CD1c-positive myeloid dendritic cell (primary cell): ENCODE measurements at regions not wholly inside any gene's neighbourhood (a gene's known extent, or its start where the extent isn't known, plus 50 kb on each side); places are given as distances from the start of the nearest gene placed in this dataset.

ENCODE experiments used
- DNase-seq: peaks from one replicate; pipeline ENCODE4 v3.0.0-alpha.2; 2016; ENCODE audit errors: extremely low spot score

DNA sequence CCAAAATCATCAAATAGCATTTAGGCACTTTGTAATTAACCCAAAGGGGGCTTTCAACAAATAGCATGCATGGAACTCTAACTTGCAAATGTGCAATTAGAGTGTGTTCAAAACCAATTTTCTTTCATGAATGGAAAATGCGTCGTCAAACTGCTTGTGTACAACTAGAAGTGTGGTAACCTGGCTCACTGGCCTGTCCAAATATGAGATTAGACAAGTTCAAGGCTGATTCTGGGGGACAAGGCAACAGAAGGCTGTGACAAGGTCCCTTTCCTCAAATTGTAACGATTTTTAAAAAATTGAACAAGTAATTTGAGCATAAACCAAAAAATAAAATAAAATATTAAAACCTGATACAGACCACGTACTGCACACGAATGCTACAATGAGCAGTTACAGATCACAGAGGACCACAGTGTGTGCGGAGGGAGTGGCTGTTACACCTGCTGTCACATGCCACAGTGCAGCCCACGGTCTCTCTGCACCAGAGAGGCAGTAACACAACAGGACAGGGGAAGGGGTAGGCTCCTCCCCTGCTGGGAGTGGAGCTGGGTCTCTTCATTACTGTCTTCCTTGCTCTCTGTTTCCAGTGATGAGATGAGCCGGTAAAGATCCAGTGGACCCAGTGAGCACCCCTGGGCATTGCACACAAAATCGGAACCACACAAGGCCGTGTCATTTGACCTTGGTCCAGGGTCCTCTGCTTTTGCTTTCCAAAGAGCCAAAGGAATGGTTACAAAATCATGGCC, 252.2 kb upstream of the PDE10A start:
- no peak for DNase-seq

DNA sequence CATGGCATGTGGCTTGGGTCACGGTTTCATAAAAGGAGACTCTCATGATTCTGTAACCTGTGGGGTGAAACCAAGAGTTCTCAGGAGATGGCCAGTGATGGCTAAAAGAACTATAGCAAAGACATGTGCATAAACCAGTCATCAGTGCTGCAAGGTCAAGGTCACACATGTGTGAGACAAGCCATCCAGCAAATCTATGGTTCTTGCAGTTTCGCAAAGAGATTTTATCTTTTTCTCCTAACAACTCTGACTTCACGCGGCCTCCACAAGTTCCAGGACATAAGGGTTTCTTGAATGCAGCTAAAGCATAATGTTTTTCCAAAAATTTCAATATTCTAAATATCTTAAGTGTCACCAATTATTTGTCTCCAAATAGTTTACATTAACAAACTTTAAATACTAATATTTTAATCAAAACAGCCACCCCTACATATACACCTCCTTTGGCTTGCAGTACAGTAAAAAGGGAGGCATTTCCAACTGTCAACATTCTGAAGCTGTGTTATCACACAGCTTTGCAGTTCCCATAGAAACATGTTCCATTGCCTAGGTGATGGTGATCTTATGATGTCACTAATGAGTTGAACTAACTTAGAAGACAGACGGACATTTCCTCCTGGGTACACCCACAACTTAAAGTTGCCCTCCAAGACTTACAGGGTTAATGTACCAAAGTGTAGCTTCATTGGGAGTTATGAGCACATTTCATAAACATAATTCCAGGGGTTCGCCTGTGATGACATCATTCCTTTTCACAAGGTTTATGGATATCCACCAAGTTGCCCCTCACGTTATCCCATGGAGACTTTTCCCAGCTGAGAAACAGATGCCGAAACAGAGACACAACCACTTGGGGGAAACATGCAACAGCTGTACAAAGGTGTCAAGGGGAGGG, 250.9 kb upstream of the PDE10A start:
- DNase-seq = no peak

DNA sequence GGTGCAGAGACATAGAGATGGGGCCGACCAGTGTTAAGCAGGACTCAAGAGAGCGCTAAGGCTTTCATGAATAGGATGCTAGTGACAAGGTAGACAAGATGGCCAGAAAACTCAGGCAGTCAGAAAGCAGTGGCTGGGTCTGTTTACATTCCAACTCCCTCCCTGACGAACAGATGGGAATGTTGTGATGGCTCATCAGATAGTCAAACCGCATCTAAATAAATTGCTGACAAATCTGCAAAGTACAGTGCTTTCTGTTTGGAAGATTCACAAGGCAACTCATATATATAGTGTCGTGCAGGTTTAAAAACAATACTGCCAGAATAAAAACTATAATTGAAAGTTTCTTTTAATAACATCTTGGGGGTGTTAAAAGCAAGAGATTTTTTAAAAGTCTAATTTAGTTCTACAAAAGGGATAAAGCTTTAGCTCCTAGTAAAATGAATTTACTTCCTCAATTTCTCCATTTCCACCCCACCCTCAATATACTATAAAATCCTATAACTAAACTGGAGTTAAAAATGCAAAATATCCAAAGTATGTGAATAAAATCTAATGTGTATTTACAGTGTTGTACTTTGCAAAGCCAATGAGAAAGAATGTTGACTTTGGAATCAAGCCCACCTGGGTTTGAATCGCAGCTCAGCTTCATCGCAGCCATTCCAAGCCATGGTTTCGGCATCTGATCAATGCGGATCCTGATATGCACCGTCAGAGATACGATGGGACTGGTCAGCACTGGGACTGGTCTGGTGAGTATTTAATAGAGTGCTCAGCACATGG, 247.3 kb upstream of the PDE10A start:
- DNase-seq = no peak

DNA sequence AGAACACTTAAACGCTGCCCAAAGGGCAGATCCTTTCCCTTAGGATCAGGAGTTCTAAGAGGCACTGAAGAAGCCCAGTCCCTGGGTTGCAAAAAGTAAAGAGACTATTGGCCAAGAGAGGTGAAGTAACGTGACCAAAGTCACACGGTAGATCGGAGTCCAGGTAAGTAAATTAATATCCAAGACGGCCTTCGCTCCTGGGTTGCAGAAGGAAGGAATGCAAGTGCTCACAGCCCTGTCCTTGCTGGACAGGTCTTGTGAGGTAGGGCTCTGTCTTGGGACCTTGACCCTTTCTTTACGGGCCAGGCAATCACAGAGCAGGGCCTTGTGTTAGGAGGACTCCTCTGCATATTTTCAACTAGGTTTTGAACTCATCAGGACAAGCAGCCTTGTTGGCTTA, 243.7 kb upstream of the PDE10A start:
- no peak for DNase-seq

DNA sequence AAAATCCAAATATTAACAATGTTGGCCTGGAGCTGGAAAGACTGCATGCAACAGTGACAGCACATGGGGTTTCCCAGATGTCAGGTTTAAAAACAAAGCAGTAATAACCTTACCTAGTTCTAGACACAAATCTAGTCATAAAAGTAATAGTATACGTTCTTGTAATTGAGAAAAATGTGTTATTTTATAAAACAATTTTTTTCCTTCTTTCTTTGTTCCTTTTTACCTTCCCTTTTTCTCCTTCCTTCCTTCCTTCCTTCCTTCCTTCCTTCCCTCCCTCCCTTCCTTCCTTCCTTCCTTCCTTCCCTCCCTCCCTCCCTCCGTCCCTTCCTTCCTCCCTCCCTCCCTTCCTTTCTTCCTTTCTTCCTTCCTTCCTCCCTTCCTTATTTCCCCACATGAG, 242.7 kb upstream of the PDE10A start:
- no peak for DNase-seq

DNA sequence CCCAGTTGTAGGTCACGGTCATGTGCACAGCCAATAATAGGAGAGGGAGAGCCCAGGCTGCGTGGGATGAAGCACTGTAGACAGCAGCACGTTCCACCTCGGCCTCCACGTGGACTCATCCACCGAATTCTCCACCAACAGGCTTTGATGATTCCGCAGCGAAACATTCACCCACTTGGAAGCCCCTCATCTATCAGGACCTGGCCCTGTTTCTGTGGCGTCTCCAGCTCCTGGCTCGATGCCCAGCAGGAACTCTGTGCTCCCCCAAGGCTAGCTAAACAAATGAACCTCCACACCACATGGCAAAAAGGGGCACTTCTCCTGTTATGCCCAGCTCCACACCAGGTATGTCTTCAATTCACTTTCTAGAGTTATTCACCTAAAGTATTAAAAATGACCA, 237.9 kb upstream of the PDE10A start:
- no peak for DNase-seq

DNA sequence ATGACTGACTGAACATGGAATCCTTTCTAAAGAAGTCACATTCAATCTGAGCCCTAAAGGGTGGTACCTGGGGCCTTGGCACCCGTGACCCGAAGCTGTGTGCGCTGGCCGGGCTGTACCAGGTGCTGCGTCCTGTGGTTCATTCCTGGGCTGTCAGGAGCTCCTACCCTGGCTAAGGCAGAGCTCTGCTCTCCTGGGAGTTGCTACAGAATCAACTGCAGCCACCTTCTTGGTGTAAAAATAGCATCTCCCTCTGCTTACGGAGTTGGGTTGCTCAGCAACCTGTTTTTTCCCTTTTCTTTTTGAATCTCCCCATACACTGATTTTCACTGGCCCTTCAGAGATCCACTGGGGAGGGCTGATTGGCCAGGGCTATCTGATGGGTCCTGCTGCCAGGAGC, 236.6 kb upstream of the PDE10A start:
- no peak for DNase-seq

DNA sequence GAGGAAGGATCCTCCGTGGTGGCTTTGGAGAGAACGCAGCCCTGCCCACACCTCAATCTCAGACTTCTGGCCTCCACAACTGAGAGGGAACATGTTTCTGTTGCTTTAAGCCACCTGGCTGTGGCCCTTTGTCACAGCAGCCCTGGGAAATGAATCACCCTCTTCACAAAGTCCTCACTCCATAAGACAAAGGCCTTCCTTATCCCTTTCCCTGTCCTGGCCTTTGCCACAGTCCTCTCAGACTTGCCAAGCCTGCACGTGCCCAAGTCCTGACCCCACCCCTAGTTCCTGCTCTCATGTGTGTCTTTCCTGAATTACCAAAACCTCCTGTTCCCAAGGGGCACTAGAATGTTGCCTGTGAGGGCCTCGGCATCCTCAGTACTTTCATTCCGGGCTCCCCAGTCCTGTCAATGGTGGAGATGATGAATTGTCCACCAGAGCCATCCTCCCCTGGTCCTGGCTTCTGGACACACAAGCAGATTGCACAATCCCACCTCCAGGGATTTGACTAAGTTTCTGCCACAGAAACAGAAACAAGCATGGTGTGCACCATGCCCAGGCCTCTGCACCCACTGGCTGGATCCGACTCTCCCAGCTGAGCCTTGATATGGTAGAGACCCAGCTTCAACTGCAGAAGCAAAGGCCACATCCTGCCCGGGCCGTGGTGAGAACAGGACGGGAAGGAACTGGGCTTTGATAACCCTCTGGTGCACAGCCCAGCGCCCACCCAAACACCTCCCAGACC, 232.6 kb upstream of the PDE10A start:
- no peak for DNase-seq

DNA sequence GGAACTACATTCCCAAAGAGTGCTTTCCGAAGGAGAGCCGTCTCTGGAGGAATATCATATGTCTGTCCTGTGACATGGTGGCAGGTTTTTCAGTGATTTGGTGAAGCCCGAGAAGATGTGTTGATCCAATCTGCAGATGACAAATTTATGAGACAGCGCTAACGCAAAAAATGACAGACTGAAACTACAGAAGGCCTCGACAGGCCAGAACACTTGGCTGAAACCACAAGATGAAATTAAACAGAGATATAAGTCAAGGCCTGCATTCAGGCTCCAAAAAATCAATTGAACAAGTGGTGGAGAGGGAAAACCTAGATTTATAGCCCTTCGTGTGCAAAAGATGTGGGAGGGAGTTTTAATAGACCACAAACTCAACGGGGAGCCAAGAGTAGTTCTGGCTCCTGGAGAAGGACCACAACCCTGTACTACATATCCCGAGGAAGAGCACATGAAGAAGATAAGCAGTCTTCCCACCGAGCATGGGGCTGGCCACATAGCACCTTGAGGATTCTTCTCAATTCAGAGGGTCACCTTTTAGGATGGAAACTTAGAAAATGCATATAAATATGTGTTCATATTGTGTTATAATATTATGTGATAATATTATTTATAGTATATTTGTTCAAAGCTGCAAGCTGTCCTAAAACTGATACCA, 231.3 kb upstream of the PDE10A start:
- no peak for DNase-seq

DNA sequence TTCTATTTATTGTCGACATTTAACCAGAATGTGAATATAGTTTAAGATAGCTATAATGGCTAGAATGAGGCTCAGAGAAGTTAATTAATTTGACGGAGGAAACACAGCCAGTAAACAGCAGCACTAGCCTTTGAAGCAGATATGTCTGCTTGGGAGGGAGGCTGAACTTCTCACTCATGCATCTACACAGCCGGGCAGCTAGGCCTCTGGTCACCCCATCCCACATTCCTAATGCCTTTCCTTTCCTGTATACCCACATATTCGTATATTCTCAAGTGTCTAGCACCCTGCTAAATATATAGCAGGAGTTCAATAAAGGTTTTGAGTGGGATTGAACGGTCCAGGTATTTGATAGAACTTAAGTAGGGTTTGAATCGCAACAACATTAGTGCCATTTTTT, 230.4 kb upstream of the PDE10A start:
- DNase-seq = no peak

DNA sequence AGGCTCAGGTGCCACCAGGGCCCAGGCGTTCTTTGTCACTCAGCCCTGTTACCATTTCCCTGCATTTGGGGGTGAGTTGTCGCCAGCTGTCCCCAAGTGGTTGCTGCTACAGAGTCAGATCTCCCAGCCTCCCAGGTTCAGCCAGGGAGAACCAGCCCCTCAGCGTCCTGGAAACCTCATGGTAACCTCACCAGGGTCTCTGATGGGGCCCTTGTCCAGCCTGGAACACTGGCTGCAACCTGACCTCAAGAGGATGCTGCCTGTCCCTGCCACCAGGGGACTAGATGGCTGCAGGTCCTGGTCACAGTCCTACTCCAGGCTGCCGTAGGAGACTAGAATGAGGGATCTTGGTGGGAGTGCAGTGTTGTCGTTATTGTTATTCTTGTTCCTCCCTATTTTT, 228.3 kb upstream of the PDE10A start:
- DNase-seq = no peak

DNA sequence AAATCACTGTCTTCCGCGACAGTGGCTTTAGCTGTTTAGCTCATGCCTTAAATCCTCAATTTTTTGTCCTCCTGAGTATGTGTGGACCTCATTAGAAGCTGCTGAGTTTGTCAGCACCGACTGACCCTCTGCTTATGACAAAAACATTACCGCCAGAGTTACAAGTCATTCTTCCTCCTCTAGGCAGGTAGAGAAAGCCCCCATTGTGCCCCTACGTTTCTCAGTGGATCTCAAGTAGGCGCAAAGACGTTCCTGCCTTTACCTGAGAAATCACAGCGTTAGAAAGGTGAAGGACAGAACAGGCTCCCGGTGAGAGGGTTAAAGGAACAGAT, 227.3 kb upstream of the PDE10A start:
- no peak for DNase-seq

DNA sequence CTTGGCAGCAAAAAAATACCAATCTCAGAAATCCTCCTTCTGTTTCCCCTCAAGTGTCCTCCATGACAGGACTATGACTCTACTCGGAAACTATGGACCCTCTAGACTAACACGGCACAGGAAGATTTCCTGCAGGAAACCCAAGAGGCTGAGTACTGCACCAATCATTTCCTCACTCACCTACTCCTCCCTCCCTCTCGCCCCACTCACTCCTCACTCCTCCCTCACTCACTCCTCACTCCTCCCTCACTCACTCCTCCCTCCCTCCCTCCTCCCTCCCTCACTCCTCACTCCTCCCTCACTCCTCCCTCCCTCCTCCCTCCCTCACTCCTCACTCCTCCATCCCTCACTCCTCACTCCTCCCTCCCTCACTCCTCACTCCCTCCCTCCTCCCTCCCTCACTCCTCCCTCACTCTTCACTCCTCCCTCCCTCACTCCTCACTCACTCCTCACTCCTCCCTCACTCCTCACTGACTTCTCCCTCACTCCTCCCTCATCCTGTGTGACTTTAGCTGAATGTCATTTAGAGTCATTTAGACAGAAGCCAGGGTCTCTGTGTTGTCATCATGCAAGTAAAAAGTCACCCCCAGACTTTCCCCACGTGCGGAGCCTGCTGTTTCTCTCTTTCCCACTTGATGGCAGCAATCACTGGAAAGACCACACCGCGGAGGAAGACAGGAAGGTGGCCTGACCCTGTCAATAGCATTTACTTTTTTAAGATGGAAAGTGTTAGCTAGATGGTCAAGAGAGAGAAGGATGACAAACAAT, 226.8 kb upstream of the PDE10A start:
- no peak for DNase-seq

DNA sequence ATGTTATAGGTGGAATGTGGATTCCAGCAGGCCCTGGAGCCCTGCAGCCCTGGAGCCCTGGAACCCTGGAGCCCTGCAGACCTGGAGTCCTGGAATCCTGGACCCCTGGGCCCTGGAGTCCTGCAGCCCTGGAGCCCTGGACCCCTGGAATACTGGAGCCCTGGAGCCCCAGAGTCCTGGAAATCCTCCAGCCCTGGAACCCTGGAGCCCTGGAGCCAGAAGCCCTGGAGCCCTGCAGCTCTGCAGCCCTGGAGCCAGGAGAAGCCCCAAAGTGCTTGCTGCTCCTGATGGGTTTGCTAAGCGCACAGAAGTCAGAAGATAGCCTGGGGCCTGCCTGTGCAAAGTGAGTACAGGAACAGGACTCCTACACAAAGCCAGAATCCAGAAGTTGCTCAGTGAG, 223.1 kb upstream of the PDE10A start:
- no peak for DNase-seq

DNA sequence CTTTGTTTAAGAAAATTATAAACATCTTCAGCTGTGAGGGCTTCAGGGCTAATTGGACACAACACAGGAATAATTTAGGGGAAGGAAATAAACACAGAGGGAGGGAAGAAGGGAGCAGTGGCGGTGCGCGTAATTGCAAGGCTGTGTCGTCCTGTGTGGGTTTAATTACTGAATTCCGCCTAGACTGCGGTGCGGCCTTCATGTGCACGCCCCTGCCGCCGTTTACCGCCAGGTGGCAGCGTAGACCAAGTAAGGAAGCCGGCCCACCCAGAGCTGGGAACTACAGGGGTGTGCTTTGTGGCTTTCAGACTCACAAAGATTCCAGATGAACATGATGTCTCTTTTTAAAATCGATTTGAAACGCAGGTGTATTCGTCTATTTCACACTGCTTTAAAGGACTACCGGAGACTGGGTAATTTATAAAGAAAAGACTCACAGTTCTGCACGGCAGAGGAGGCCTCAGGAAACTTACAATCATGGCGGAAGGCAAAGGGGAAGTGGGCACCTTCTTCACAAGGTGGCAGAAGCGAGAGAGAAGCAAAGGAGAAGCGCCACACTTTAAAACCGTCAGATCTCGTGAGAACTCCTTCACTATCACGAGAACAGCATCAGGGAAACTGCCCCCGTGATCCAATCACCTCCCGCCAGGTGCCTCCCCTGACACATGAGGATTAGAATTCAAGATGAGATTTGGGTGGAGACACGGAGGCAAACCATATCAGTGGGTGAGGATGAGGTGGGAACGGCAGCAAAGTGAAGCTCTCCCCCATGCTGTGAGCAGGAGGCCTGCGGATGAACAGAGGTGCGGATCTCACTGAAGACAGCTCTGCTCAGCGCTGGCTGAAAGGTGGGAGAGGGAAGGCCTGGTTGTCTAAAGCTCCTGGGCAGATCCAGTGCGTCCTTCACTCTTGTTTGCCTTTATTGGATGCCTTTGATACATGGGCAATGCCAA, 222.0 kb upstream of the PDE10A start:
- DNase-seq = peak; percentile 49

DNA sequence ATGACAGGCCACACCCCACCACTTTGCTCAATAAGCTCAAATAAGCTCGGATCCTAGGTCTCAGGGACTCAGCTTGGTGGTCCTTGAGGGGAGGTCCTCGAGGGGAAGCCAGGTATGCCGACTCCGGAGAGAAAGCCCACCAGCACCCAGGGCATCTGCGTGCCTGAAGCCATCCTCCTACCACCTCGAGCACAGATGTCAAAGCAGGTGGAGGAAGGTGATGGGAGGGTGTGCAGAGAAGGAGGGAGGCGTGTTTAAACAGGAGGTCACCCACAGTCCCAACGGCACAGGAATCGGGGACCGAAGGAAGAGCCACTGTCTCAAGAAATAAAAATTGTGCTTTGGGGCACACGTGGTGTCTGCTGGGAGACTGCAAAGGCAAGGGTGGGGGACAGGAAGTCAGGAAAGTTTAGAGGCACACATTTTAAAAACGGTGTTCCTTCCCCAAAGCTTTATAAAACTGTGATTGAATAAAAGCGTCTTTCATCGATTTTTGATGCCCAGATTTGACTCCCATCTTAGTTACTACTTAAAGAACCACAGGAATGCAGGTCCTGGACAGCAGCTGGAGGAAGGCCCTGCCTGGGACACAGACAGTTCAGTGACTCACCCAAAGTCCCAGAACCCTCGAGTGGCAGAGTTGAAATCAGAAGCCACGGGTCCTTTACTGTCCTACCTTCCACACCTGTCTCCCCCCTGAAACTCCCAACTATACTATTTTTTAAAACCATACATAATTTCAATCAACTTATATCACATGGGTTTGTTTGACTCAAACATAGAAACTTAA, 221.0 kb upstream of the PDE10A start:
- DNase-seq = no peak

DNA sequence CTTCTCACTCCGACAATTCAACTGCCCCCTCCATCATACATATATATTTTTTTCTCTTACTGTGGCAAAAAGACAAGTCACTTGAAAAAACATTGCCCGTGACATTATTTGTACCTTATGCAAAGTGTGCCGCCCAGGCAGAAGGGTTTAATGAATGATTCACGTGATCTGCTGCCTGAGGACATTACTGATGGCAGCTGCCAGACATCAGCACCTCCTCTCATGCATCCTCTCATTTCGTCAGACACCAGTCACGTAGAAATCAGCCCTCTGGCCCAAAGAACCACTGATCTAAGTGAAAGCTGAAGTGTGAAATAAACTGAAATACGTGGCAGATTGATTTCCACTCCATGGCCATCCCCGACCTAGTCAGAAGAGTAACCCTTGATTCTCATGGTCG, 218.8 kb upstream of the PDE10A start:
- no peak for DNase-seq

DNA sequence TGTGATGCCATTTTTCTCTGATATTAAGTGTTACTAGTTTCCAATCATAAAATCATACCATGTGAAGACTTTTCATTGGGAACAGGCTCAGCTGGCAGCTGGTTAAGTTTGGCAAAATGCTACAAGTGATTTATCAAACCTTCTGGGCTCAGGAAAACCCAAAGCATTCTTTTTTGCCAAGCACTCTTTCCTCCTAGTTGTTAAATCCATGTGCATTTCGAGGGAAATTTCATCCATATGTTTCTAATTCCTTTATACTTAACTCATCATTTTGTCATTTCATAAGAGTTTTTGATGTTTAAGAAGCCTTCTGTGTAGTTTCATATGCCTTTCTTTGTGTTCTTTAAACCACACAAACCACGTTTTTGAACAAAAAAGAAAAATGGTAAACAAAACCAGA, 217.6 kb upstream of the PDE10A start:
- DNase-seq = no peak

DNA sequence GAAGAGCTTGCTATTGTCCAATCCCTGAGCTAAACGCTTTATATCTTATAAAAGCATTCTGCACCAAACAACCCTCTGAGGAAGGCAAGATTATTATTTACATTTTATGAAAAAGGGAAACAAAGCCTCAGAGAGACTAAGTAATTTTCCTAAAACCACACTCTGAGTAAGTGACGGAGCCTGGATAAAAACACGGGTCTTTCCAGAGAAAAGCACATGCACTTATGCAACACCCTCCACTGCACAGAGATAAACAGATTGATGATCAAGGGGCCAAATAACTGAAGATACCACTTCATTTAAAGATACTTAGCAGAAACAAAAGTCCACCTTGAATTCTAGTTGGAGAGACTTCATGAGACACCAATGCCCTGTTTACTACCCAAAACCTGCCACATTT, 214.7 kb upstream of the PDE10A start:
- no peak for DNase-seq
